ENCODE measurements at regions not wholly inside any gene's neighbourhood (a gene's known extent, or its start where the extent isn't known, plus 50 kb on each side); places are given as distances from the start of the nearest gene placed in this dataset.

DNA sequence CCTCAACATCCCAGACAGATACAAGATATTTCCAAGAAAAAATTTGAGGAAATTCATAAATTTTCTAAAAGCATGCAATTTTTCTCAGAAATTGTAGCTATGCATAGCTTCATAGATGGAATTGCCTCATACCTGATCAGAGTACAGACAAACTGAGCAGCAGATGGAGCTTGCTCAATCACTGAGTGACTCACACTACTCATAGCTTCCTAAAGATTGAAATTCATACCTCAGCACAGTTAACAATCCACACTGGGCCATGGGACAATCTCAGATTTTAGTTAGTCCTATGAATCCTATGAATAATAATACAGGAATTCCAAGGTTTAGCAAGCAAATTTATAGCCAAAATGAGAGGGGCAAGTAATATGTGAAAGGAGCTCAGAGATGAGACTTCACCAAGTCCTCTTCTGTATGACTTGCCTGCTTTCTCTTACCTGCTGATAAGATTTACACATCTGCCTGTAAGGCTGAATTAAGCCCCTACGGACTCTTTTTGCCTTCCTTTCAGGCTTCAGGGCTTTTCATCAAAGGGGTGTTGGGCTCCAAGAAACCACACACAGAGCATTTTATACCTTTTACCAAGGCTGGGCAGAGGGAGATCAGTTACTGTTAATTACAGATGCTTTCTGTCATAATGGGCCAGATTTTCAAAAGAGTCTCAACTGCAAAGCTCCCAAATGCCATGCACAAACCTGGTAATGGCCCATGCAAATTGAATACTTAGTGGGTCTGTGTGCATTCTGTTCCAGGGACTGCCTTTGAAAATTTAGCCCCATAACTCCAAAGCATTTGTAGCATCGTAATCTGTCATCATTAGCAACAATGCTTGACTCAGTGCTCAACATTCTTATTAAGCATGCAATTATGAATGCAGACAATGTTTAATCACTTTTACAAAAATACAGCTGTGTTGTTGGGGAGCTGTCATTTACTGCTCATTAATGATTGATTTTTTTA, 439.3 kb downstream of the DTWD2 start:
- TF ChIP-seq, protein P1, sequence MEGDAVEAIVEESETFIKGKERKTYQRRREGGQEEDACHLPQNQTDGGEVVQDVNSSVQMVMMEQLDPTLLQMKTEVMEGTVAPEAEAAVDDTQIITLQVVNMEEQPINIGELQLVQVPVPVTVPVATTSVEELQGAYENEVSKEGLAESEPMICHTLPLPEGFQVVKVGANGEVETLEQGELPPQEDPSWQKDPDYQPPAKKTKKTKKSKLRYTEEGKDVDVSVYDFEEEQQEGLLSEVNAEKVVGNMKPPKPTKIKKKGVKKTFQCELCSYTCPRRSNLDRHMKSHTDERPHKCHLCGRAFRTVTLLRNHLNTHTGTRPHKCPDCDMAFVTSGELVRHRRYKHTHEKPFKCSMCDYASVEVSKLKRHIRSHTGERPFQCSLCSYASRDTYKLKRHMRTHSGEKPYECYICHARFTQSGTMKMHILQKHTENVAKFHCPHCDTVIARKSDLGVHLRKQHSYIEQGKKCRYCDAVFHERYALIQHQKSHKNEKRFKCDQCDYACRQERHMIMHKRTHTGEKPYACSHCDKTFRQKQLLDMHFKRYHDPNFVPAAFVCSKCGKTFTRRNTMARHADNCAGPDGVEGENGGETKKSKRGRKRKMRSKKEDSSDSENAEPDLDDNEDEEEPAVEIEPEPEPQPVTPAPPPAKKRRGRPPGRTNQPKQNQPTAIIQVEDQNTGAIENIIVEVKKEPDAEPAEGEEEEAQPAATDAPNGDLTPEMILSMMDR (IDR thresholded peaks at IDR 0.05) = no peak
- no peak for TF ChIP-seq EZH2 (IDR thresholded peaks at IDR 0.05)

Measured in neural progenitor cell (in vitro differentiated cells).